SW 1271 (cell line): ENCODE measurements at regions not wholly inside any gene's neighbourhood (a gene's known extent, or its start where the extent isn't known, plus 50 kb on each side); places are given as distances from the start of the nearest gene placed in this dataset.

Experiments
- DNase-seq, 2 experiments: peaks; one replicate each; lab custom pipeline; 2025; lab: John Stamatoyannopoulos, UW

- DNase-seq, result no peak
These were observed 230.2 kb upstream of the CD96 start for GRCh38 chr3:111311709-111312235.

DNA sequence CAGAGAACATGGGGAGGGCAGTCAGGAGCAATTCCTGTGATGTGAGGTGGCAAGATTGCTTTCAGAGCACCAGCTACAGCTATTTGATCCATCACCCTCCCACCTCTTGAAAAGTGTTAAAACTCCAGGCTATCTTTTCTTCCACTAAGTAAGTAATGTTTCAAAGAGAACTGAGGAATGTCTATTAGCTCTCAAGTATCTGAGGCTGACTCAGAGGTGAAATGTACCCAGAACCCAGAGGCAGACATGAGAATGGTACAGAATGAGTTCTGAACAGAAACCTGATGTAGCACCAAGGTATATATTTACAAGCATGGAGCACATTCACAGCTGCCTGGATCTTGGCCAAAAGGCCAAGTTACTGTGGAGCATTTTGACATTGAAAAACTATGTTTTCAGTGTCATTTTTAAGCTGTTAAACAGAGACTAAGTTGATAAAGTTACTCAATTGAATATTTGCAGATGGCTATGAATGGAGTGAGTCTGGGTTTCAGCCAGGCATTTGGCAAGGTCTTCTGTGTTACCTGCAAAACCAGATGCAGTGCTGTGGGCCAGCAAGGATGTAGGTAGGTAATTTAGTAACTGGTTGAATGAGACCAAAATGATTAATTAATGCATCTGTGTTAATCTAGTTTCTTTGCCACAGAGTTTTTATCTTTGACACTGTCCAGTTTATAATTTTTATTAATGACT lies 227.7 kb upstream of the CD96 start:
- DNase-seq, result no peak

GRCh38 chr3:111314898-111315297 lies 227.1 kb upstream of the CD96 start:
- DNase-seq, result no peak

DNA sequence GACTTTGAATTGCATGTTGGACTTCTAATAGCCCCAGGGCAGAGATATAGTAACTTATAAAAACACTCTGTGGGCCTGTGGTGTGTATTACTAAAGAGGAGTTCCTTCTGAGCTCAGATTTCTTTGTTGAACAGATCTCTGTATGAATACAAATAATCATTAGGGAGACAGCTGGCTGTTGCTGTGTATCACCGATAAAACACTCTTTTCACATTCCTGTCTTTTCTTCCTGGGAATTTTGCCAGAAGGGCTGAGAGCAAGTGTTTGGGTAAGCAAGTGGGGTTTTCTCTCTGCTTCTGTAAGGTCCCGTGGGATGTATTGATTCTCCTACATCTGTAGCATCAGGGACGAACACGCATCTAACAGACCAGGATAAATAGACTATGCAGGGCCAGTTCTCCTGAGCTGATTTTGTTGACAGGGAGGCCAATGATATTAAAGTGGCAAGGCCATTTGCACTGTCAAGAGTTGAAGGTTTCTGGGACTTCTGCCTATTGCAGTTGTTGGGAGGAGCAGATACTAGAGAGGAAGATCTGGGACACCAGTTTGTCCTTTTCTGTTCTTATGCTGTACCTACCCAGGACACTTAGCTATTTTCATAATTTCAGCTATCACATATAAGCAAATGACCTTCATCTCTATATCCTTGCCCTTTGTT lies 225.9 kb upstream of the CD96 start:
- DNase-seq, result no peak

- DNase-seq, result no peak
These were observed 223.7 kb upstream of the CD96 start for GRCh38 chr3:111318289-111318688.

DNA sequence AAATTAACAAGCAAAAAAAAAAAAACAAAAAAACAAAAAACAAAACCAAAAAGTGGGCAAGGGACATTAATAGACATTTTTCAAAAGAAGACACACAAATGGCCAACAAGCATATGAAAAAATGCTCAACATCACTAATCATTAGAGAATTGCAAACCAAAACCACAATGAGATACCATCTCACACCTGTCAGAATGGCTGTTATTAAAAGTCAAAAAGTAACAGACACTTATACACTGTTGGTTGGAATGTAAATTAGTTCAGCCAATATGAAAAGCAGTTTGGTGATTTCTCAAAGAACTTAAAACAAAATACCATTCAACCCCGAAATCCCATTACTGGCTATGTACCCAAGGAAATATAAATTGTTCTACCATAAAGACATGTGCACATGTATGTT lies 222.4 kb upstream of the CD96 start:
- no peak for DNase-seq

- no peak for DNase-seq
These were observed 220.2 kb upstream of the CD96 start for GRCh38 chr3:111321786-111322185.

DNA sequence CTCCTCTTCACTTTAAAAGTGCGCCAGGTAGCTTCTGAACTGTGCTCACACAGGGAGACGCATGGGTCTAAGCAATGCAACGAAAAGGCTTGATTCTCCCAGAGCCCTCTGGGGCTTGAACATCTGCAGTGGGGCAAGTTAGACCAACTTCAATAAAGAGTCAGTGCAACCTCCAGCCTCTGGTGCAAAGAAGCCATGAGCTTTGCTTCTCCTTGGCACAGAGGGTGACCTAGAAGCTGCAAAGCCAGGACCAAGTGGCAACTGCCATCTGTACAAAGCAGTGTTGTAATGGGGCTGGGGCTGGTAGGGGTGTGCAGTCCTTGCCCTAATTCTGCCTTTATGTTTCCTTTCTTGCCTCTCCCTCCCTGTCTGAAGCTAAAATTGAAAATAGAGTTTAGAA lies 219.0 kb upstream of the CD96 start:
- DNase-seq, result no peak

DNA sequence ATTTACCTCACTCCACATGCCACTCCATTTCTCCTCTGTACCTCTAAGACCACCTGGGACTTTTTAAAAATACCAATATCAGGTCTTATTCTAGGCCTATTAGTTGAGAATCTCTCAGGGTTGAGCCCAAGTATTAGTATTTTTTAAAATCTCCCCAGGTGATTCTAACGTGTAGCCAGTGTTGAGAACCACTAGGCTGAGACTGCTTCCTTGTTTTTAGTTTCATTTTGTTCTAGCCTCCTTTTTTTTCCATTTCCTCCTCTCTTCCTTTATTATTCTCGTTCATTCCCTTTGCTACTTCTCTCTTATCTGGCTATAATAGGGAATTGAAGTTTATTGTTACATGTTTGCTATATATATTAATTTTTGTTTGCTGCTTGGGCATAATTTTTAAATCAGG lies 217.8 kb upstream of the CD96 start:
- DNase-seq, result no peak

DNA sequence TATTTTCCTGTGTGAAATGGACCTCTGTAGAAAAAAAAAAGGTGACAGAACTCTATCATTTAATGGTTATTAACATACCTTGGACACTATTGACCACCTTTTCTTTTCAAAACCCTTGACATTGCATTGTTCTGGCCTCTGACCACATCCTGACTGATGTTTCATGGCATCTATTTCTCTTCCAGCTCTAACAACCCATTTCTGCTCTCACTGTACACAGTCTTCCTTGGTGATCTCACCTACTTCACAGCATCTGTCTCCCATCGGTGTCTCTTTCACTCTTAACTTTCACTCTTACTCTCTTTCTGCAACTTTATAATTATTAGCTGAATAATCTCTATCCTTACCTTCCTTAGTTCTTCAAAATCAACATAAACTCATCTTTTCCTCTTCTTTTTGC lies 217.4 kb upstream of the CD96 start:
- DNase-seq, result no peak

DNA sequence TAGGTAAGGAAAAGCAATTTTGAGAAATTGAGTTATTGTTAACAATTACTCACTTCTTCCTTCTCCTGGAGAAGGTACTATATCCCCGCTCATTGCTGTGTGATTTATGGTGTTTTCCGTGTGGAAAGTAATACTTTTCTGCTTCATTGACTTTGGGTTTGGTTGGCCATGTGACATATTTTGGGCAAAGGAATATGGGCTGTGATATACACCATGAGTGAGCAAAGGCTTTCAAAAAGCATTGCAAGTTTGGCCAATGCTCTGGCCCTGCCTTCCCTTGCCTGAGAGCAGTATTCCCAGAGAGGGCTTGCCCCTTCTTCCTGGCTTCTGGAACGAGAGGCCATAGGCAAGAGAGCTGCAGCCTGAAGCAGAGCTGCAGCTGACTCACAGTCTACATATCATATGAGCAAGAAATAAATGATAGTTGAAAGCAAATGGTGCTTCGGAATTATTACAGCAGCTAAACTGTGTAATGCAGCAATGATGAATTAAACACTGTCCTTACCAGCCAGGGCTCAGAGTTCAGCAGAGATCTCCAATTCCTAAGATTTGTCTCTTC lies 216.8 kb upstream of the CD96 start:
- DNase-seq, result no peak

DNA sequence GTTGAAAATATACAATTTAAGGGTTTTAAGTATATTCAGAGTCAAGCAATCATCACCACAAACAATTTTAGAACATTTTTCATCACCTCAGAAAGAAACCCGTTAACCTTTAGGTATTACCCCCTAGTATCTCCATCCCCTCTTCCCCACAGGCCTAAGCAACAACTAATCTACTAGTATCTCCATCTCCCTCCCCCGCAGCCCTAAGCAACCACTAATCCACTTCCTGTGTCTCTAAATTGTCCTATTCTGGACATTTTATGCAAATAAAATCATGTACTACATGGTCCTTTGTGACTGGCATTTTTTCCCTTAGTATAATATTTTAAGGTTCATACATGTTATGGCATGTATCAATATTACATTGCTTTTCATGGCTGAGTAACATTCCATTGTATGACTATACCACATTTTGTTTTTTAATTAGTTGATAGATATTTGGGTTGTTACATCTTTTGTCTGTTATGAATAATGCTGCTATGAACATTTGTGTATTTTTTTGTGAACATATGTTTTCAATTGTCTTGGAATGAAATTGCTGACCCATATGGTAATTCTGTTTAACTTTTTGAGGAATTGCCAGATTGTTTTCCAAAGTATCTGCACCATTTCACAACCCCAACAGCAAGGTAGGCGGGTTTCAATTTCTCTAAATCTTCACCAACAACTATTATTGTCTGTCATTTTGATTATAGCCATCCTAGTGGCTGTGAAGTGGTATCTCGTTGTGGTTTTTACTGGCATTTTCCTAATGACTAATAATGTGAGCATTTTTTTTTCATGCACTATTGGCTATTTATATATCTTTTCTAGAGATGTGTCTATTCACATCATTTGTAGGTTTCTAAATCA lies 215.6 kb upstream of the CD96 start:
- no peak for DNase-seq

- no peak for DNase-seq
These were observed 210.7 kb upstream of the CD96 start for GRCh38 chr3:111331306-111331705.

DNA sequence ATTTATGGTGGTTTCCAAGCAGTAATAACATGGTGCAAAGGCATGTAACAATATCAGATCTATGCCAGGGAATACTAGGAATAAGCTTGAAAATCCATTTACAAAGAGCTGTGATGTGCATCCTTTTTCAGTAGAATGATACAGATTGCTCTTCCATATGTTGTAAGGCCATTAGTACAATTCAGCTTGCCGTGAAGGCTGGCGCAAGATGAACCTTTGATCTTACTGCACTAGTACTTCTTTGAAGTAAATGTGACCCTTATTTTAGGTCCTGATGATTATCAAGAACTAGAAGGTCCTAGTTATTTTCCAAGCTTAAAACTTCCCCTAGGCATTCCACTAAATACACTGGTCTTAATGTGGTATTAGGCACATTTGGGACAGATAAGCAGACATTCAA lies 210.1 kb upstream of the CD96 start:
- DNase-seq, result no peak

GRCh38 chr3:111332488-111333080 lies 209.4 kb upstream of the CD96 start:
- DNase-seq, result no peak

- DNase-seq, result no peak
These were observed 208.4 kb upstream of the CD96 start for GRCh38 chr3:111333642-111334041.

GRCh38 chr3:111335512-111336303 lies 206.3 kb upstream of the CD96 start:
- DNase-seq, result no peak

- DNase-seq, result no peak
These were observed 205.5 kb upstream of the CD96 start for GRCh38 chr3:111336511-111336910.

DNA sequence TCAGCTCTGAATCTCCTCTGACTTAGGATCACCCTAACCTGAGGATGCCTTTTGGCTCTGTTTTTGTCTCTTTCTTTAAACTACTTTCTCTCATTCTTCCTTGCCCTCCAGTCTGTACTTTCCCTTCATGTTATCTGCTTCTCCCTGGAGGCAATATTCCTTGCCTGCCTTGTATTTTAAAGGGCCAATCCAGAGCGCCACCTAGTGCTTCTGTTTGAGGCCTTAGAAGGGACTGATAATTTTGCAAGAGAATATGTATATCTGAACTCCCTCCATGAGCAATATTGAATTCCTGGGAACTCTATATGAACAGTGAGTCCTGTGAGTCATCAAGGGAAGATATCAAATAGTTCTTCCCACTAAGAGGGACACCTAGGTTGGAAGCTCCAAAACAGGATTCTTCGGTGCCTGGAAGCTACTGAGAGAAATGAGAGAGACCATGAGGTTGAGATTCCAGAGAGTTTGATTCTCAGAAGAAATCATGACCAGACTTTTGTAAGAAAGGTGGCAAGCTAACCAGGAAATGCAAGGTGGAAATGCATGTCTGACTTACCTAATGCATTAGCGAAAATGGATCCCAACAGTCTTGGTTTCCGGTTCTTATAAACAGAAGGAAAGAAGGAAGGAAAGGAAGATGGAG lies 203.8 kb upstream of the CD96 start:
- peak; percentile 6 to 71 for DNase-seq

DNA sequence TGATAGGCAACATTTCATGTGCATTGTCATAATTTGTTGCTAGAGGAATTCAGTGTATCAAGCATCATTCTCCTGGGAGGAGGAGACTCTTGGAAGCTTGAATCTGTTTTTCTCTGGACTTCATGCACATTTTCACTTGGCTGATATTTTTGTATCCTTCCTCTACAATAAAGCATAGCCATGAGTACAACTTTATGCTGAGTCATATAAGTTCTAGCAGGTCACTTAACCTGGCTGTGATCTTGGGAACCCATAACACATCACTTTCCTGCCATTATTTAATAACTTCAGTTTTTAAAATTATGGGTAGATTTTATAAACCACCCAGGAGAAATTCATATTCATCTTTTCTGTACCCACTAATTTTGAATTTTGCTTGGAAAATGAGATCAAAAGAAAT lies 203.0 kb upstream of the CD96 start:
- no peak for DNase-seq

GRCh38 chr3:111351334-111351733 lies 190.7 kb upstream of the CD96 start:
- DNase-seq, result no peak
